ENCODE measurements at regions not wholly inside any gene's neighbourhood (a gene's known extent, or its start where the extent isn't known, plus 50 kb on each side); places are given as distances from the start of the nearest gene placed in this dataset.

DNA sequence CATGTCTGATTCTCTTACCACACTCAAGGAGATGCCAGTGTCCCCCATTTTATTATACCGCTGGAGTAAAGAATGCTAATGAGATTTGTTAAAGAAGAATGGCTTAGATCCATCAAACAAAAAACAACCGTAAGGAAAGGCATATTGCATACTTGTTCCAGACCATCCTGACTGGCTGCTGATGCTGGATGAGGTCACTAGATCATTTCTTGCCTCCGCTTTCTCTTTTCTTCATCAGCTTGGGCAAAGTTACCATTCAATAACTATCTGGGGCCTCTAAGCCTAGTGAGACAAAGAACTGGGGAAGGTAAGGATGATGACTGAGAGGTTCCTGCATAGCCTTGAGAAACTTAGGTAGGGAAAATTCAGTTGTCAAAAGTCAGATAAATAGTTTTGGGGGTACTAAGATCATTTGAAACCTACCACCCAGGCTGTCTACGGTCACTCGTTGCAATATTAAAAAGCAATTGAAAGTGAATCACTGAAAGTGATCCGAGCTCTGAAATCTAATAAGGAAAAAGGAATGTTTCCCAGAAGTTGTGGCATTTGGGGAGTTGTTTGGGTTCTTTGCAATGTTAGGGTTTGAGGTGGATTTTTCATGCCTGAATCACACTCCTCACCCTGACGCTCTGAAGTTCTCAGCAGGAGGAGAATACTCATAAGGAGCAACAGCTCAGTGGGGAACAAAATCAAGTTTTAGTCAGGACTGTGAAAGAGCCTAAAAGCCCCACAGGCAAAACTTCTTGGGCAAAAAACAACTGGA lies 176.8 kb downstream of the HHIPL2 start:
- peak; percentile 93 for DNase-seq (ENCODE audit: low read depth, low spot score)

DNA sequence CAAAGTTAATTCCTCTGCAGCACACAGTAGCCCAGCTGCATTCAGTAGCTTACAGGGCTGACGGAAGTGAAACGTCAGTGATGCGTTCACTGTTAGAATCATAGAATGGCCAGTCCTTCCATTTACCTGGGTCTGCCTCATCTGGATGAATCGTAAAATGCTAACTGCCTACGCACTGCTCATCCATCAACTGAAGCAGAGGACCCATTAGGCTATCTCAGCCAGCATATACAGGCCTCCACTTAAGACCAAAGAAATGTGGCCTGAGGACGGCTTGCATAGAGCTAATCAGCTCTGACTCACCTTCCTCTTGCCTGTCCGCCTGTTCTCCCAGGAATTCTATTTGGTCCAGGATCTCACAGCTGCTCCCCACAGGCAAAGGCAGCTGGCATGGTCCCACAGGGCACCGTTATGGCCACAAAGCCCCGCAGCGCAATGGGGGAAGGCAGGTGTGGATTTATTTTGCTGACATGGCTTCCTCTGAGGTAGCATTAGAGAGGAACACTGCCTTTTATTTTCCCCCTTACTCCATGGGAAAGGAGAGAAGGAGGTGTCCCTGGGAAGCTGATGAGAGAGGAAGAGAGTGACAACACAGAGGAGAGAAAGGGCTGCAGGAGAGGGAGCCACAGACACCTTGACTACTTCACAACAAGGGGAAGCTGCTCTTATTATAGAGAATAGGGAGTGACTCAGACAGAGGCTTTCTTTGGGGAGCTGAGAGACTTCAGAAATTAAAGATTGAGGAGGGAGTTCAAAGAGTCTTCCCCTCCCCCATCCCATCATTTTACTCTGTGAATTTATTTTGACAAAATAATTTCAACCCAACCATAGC lies 177.6 kb downstream of the HHIPL2 start:
- DNase-seq (ENCODE audit: low read depth, low spot score), result peak; percentile 82

DNA sequence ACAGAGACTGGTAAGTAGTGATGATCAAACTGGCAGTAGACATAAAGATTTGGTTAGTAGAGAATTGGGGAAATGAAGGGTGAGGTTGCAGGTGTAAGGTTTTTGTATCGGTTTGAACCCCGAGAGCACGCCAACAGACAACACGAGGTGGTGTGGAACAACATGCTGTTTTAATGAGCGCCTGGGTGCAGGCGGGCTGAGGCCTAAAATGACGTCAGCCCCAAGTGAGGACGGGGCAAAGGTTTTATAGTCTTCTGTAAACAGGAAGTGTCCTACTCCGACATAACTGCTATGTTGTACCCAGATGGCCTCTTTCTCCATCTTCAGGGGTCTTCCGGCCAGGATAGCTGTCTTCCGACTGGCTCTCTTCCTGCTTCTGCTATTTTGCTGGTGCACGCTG lies 178.8 kb downstream of the HHIPL2 start:
- no peak for DNase-seq (ENCODE audit: low read depth, low spot score)

DNA sequence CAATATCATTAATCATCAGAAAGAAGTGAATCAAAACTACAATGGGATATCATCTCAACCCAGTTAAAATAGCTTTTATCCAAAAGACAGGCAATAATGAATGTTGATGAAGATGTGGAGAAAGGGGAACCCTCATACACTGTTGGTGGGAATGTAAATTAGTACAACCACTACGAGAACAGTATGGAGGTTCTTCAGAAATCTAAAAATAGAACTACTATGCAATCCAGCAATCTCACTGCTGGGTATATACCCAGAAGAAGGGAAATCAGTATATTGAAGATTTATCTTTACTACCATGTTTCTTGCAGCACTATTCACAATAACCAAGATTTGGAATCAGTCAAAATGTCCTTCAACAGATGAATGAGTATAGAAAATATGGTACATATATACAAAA lies 189.8 kb downstream of the HHIPL2 start:
- DNase-seq (ENCODE audit: low read depth, low spot score), result no peak

DNA sequence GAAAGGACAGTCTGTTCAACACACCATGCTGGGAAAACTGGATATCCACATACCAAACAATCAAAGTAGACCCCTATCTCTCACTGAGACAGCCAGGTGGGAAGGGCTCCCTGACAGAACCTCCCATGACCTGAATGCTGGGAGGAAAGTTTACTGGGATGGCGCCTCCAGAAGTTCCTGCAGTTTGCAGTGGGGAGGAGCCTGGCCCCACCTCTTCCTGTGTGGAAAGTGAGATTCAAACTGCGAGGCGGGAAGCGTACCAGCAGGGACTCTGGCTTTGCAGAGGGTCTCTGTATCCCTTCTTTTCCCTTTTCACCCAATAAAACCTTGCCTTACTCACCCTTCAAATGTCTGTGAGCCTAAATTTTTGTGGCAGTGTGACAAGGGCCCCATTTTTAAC lies 190.7 kb downstream of the HHIPL2 start:
- no peak for DNase-seq (ENCODE audit: low read depth, low spot score)

DNA sequence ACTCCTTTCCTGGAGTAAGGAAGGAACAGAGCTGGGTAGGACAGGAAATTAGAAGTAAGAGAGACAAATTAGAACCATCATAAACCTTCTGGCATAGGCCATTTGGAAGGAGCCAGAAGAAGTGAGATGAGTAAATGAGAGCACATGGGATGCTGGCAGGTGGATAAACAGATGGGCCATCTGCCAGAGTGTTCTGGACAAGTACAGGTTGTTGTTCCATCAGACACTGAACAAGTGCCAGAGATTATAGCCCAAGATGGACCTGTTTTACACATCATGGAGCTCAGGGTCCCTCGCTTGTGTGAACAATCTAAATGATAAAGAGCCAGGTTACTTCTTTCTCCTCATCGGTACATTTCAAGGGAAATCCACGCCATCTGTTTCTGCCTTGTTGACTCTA lies 200.3 kb downstream of the HHIPL2 start:
- no peak for DNase-seq (ENCODE audit: low read depth, low spot score)

DNA sequence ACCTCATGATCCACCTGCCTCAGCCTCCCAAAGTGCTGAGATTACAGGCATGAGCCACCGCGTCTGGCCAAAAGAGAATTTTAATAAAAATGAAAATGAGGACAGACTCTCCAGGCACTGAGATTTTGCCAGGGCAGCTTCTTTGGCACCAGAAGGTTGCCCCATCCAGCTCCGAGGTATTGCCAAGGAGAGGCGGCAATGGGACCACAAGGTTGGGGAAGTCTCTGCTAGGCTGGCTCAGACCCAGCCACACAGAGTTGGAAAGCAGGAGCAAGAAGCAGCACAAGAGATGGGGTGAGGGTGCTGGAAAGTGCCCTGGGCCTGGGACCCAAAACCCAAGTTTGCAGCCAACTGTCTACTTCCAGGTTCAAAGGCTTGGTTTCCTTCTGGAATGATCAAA lies 200.9 kb downstream of the HHIPL2 start:
- no peak for DNase-seq (ENCODE audit: low read depth, low spot score)

DNA sequence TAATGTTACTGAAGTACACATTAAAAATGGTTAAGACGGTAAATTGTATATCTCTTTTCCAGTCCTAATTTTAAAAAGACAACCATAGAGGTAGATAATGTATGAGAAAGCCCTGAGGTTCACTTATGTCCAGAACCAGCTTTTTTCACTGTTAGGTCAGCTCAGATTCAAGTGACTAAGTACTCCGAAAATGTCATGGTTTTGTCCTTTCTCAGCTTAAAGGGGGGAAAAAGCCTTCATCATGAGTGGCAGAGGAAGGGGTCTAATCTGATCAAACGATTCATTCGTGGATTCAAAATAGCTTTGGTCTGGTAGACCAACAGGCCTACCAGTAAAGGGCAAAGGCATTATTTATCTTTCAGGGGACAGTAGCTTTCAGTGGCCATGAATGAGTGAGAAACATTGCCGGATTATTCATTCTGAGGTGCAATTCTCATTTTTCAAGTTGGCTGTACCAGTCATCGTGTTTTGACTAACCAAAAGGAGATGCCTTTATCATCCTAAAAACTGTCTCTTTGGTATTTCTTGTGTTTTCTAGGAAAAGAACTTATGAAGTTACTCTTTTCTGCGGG lies 208.4 kb downstream of the HHIPL2 start:
- DNase-seq (ENCODE audit: low read depth, low spot score), result peak; percentile 35

DNA sequence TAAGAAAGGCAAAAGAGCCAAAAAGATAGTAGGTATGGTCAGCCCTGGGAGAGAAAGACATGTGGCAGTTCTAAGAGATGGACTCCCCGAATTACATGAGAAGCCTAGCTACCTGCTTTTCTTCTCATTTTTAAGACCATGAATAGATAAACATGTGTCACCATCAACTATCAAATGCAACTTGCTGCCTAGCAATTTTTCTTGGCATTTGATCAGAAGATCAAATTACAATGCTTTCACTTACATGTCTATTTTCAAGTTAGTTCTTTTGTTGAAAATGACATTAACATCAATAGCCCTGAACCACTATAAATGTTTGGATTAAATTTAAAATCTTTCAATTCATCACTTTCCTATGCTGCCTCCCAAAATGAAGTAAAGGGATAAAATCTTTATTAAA lies 212.3 kb downstream of the HHIPL2 start:
- DNase-seq (ENCODE audit: low read depth, low spot score), result no peak

DNA sequence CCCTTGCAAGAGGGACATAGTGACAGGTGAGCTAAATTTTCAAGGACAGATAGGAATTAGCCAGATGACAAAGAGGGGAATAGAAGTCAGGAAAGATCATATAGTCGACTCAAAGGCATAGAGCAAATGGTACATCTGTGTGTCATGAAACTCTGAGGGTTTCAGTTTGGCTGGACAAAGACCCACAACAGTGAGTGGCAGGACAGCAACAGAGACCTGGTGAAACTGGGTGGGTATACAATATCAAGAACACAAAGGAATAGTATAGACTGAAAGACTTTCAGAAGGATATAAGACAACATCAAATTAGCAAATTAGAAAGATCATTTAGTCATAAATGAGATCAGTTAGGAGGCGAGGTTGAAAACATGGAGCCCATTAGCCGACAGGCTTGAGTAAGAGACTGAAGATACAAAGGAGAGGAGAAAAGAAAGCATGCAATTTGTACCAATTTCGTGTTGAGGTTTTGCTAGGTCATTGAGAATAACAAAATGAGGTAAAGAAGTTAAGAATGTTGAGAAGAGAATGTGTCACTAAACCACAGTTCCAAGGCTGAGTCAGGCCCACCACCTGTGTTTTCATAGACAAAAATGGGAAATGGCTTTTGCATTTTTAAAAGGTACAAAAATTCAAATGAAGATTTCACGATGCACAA lies 213.8 kb downstream of the HHIPL2 start:
- DNase-seq (ENCODE audit: low read depth, low spot score), result peak; percentile 68

DNA sequence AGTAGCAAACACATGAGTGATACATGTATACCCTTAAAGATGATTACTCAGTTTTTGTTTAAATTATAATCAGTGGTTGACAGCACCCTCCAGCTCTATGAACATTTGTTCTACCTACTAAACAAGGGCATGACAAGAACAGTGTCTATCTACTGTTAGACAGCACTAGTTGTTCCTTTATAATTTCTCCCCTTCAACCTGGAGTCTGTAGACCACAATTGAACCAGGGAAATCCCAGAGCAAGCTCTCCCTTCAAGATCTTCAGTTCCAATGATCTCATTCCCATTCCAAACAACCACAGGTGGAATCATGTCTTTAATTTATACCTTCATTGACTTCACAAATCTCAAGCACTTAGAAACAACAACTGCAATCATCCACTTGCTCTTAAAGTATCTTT lies 216.1 kb downstream of the HHIPL2 start:
- peak; percentile 54 for DNase-seq (ENCODE audit: low read depth, low spot score)

DNA sequence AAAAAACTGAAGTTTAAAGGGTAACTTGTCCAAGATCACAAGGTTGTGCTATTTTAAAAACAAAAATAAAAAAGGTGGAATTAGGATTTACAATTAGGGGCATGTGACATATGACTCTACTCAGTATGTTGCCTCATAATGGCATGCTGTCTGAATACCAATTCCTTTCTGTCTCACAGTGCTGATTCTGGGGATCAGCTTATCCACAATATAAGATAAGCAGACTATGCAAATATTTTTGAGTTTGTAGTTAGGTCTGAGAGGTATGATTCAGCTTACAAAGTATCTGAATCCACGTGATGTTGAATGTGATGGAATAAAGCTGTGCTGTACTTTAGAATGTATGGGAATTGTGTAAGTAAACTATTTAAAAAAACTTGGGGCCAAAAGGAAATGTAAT lies 216.6 kb downstream of the HHIPL2 start:
- DNase-seq (ENCODE audit: low read depth, low spot score), result peak; percentile 63

DNA sequence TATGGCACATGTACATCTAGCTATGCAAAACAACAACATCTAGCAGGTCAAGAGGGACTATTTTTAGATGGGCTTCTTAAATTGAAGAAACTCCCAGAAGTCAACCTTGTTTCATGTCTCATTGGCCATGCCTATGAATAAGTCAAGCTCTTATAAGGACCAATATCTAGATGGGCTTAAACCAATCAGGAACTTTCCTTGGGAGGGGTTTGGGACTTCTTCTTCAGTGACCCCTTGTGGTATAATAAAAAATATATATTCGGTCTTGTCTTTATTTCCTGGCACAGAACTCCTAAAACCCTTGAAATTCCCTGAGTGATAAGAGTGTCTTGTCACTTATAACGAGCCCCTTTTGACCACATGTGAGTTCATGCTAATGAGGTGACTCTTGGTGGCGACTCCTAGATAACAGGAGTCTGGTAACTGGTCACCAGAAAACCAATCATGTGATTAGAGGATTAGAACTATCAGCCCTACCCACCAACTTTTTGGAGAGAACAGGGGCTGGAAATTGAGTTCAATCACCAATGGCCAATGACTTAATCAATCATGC lies 218.3 kb downstream of the HHIPL2 start:
- DNase-seq (ENCODE audit: low read depth, low spot score), result no peak

DNA sequence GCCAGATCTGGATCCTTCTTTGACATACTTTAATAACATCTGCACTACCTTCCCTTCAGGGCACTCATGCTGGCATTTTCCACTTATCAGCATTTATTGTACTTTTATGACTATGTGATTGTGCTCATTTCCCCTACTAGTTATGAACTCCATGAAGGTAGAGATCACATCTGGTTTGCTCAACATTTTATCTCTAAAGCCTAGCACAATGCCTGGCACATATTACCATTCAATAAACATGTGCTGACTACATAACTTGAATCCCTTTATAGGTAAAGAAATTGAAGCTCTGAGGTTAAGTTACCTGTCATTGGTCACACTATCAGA lies 221.2 kb downstream of the HHIPL2 start:
- no peak for DNase-seq (ENCODE audit: low read depth, low spot score)

DNA sequence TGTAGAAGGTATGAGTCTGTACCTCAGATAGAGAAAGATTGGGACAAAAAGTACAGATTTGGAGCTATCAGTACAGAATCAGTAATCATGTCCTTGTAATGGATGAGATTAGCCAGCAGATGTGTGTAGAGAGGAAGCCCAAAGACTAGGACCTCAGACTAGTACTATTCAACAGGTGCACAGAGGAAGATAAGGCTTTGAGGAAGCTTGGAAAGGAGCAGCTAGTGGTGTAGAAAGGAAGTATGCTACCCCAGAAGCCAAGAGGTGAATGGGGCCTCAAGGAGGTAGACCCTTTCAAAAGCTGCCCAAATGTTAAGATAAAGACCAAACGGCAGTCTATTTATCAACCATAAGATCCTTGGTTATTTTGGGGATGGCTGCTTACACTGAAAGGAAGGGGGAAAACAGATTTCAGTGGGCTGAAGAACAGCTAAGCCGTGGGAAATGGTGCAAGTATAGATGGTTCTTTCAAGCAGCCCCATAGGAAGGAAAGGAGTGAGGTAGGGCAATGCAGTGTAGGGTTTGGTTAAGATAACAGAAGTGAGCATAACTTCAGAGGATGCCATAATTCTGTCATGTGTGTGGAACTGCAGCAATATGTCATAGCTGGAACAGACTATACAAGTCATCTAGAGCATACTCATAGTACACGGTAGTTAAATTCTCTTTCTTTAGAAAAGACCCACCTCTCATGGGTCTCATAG lies 221.7 kb downstream of the HHIPL2 start:
- no peak for DNase-seq (ENCODE audit: low read depth, low spot score)

DNA sequence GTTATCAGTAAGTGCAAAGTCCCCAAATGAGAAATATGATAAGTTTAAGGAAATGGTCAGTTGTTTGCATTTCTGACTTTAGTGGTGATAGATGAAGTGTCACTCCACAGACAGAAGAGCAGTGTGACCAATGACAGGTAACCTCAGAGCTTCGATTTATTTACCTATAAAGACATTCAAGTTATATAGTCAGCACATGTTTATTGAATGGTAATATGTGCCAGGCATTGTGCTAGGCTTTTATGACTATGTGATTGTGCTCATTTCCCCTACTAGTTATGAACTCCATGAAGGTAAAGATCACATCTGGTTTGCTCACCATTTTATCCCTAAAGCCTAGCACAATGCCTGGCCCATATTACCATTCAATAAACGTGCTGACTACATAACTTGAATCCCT lies 222.4 kb downstream of the HHIPL2 start:
- no peak for DNase-seq (ENCODE audit: low read depth, low spot score)

DNA sequence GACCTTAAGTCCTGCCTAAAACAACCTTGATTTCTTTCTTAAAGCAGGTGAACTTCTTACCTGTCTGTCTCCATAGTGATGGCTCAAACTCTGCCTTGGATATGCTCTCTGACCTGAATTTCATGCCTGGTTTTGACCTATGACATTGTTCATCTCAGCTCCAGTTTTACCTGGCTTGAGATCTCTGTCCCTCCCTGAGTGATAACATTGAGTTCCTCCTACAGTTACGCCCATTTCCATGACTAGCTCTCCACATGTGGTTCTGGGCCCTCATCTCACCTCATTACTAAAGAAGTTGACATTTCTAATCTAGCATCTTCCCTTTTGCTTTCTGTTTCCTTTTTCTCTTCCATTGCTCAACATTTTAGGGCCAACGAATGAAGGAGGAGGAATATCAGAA lies 233.1 kb downstream of the HHIPL2 start:
- no peak for DNase-seq (ENCODE audit: low read depth, low spot score)

DNA sequence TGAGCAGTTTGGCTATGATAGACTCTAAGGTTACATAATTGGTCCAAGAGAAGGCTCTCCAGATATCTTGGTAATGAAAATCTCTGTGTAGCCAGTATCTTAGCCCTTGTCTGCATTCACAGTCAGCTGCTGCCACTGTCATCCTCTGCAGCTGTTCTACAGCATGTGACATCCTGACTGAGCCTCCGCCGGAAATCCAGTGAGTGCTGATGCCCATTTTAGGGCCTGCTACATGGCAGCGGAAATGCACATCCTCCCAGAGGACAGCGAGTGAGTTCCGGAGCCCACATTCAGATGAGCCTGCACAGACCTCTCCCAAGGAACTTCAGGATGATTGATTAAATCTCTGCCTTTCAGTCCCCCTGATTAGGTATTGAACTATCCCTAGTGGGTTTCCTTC lies 237.1 kb downstream of the HHIPL2 start:
- DNase-seq (ENCODE audit: low read depth, low spot score), result no peak

DNA sequence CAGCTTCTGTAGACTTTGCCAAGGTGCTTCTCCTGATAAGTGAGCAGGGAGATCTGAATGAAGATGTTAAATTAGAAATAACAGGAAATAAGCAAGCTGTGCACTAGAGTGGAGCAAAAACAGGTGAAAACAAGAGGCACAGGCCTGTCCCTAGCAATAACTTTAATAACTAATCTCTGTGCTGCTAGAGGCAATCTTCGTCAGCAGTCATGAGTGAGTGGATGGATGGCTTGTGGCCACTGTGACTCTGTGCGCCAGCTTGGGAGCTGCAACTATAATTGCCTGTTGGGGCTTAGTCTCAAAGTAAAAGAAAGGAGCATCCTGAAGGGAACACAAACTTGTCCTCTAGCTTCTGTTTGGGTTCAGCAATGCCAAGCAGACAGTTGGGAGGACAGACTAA lies 240.3 kb downstream of the HHIPL2 start:
- DNase-seq (ENCODE audit: low read depth, low spot score), result no peak

DNA sequence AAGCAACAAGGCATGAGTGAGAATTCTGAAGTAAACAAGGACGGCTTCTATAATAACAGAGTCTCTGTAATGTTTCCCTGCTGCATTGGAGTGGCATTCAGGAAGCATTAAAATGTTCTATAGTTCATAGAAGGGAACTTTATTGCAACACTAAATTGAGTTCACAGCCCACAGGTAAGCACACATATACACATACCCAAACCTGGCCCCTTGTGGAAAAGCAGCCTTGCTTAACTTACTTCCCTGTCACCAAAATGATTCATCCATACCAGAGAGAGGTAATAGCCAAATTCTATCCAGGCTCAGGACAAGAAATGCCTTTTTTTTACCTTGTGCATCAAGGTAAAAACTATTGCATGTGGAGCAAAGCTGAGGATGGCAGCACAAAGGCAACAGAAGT lies 241.4 kb downstream of the HHIPL2 start:
- no peak for DNase-seq (ENCODE audit: low read depth, low spot score)

DNA sequence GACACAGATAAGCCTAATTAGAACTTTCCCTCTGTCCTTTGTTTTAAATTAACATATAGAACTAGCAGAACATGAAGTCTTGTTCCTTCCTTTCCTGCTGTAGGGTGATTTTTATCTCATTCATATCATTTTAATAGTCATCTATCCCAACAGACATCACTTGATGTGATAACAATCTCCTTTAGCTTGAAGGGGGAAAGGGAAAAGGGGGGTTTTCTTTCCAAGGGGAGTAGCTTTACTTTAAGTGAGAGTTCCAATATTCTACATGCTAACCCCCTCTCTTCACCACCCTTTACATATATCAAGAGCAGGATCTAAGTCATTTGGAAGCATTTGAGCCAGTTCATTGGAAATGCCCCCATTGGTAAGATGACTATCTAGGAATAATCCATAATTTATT lies 241.9 kb downstream of the HHIPL2 start:
- no peak for DNase-seq (ENCODE audit: low read depth, low spot score)

DNA sequence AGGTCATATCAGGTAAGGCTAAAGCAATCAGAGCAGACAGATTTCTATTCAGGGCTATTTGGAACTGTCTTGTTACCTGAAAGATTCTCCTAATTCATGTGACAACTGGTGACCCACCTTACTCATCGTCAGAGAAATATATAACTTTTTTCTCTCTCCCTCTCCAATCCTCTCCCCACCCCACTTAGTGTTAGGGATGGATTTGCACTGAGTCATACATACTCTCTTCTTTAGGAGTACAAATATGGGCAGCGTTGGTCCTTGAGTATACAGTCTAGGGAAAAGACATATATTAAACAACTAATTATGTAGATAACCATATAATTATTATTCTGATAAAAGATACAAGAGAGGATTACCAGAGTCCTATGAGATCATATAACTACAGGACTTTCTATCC lies 246.3 kb downstream of the HHIPL2 start:
- no peak for DNase-seq (ENCODE audit: low read depth, low spot score)

All from astrocyte of the hippocampus (primary cell).